Subcutaneous abdominal adipose tissue (tissue), 5 donors: ENCODE measurements at regions not wholly inside any gene's neighbourhood (a gene's known extent, or its start where the extent isn't known, plus 50 kb on each side); places are given as distances from the start of the nearest gene placed in this dataset.

ENCODE experiments used
- H3K27ac ChIP-seq: one replicate; pipeline ENCODE4 v1.7.0; 2013; ENCODE audit warnings: low read depth, mild to moderate bottlenecking, inconsistent platforms, low read length, moderate library complexity
- H3K27me3 ChIP-seq, 5 donors: one replicate each; pipeline ENCODE4 v1.7.0; 2013; ENCODE audit warnings: low read length in 5 of 5, inconsistent platforms in 1 of 5; ENCODE audit not compliant: control insufficient read depth in 5 of 5, insufficient read depth in 4 of 5
- H3K36me3 ChIP-seq, 5 donors: one replicate each; pipeline ENCODE4 v1.7.0; 2013; ENCODE audit warnings: low read length in 5 of 5; ENCODE audit not compliant: control insufficient read depth in 5 of 5, insufficient read depth in 5 of 5
- H3K4me1 ChIP-seq, 5 donors: one replicate each; pipeline ENCODE4 v1.7.0; 2013; ENCODE audit warnings: low read length in 5 of 5, mild to moderate bottlenecking in 3 of 5, moderate library complexity in 1 of 5; ENCODE audit not compliant: control insufficient read depth in 5 of 5, insufficient read depth in 5 of 5
- H3K4me3 ChIP-seq, 5 donors: one replicate each; pipeline ENCODE4 v1.7.0; 2013; ENCODE audit warnings: low read length in 5 of 5, low read depth in 1 of 5
- H3K9ac ChIP-seq, 5 donors: one replicate each; pipeline ENCODE4 v1.7.0; 2013; ENCODE audit warnings: low read length in 5 of 5, mild to moderate bottlenecking in 4 of 5, moderate library complexity in 3 of 5
- H3K9me3 ChIP-seq, 5 donors: one replicate each; pipeline ENCODE4 v1.7.0; 2013; ENCODE audit warnings: low read length in 5 of 5; ENCODE audit not compliant: control insufficient read depth in 5 of 5
- donor health status: healthy.
- donor health status: healthy.
- donor health status: healthy.
- donor health status: healthy.
- donor health status: healthy.

GRCh38 chr12:90149453-90149852 lies 440.8 kb upstream of the ATP2B1 start:
- Histone ChIP-seq H3K36me3 (no peaks in the 10 kb centered on the region), H3K27ac (no peak overlapping the region), H3K9me3 (no peaks in the 10 kb centered on the region), H3K9ac (no peak overlapping the region), H3K4me3 (no peak overlapping the region), H3K27me3 (no peaks in the 10 kb centered on the region), H3K4me1 (no peaks in the 10 kb centered on the region)

- Histone ChIP-seq H3K4me3 (no peak overlapping the region), H3K4me1 (no peaks in the 10 kb centered on the region), H3K9me3 (no peaks in the 10 kb centered on the region), H3K27ac (no peak overlapping the region), H3K9ac (no peak overlapping the region), H3K27me3 (no peaks in the 10 kb centered on the region), H3K36me3 (no peaks in the 10 kb centered on the region)
Measured at GRCh38 chr12:90129366-90130030, 420.9 kb upstream of the ATP2B1 start.

- Histone ChIP-seq H3K9me3 (no peaks in the 10 kb centered on the region), H3K4me1 (no peaks in the 10 kb centered on the region), H3K27me3 (no peaks in the 10 kb centered on the region), H3K27ac (no peak overlapping the region), H3K36me3 (no peaks in the 10 kb centered on the region), H3K9ac (no peak overlapping the region), H3K4me3 (no peak overlapping the region)
Measured at GRCh38 chr12:90128526-90128925, 419.9 kb upstream of the ATP2B1 start.

- Histone ChIP-seq H3K4me1 (no peaks in the 10 kb centered on the region), H3K27ac (no peak overlapping the region), H3K9me3 (peaks cover 0 to 12% (median 7%) of the 10 kb centered on the region in 5 donors), H3K4me3 (no peak overlapping the region), H3K9ac (no peak overlapping the region), H3K27me3 (no peaks in the 10 kb centered on the region), H3K36me3 (no peaks in the 10 kb centered on the region)
Measured at GRCh38 chr12:90126125-90126524, 417.5 kb upstream of the ATP2B1 start.

GRCh38 chr12:90124914-90125313 lies 416.3 kb upstream of the ATP2B1 start:
- Histone ChIP-seq H3K27me3 (no peaks in the 10 kb centered on the region), H3K4me3 (no peak overlapping the region), H3K36me3 (no peaks in the 10 kb centered on the region), H3K27ac (no peak overlapping the region), H3K4me1 (no peaks in the 10 kb centered on the region), H3K9me3 (peaks cover 3 to 16% (median 14%) of the 10 kb centered on the region in 5 donors), H3K9ac (no peak overlapping the region)

GRCh38 chr12:90124289-90124688 lies 415.7 kb upstream of the ATP2B1 start:
- no peaks in the 10 kb centered on the region for H3K36me3 ChIP-seq
- H3K9ac ChIP-seq, result no peak overlapping the region

GRCh38 chr12:90122681-90123080 lies 414.0 kb upstream of the ATP2B1 start:
- no peak overlapping the region for H3K4me3 ChIP-seq
- H3K27ac ChIP-seq, result no peak overlapping the region
- no peaks in the 10 kb centered on the region for H3K4me1 ChIP-seq
- no peaks in the 10 kb centered on the region for H3K36me3 ChIP-seq
- no peak overlapping the region for H3K9ac ChIP-seq
- peaks cover 6 to 19% (median 15%) of the 10 kb centered on the region in 5 donors for H3K9me3 ChIP-seq
- no peaks in the 10 kb centered on the region for H3K27me3 ChIP-seq

More at GRCh38 chr12:90124289-90124688, 415.7 kb upstream of the ATP2B1 start:
- no peaks in the 10 kb centered on the region for H3K27me3 ChIP-seq
- no peak overlapping the region for H3K4me3 ChIP-seq
- no peak overlapping the region for H3K27ac ChIP-seq
- H3K9me3 ChIP-seq, result peaks cover 6 to 19% (median 15%) of the 10 kb centered on the region in 5 donors
- no peaks in the 10 kb centered on the region for H3K4me1 ChIP-seq

- H3K27me3 ChIP-seq, result no peaks in the 10 kb centered on the region
- H3K9me3 ChIP-seq, result peaks cover 6 to 19% (median 15%) of the 10 kb centered on the region in 5 donors
- H3K36me3 ChIP-seq, result no peaks in the 10 kb centered on the region
- H3K27ac ChIP-seq, result no peak overlapping the region
- H3K4me3 ChIP-seq, result no peak overlapping the region
- H3K9ac ChIP-seq, result no peak overlapping the region
- no peaks in the 10 kb centered on the region for H3K4me1 ChIP-seq
Measured at GRCh38 chr12:90120627-90121026, 412.0 kb upstream of the ATP2B1 start.

GRCh38 chr12:90112666-90113065 lies 404.0 kb upstream of the ATP2B1 start:
- no peaks in the 10 kb centered on the region for H3K27me3 ChIP-seq
- H3K4me1 ChIP-seq, result peaks cover 0 to 8% (median 4%) of the 10 kb centered on the region in 5 donors
- H3K27ac ChIP-seq, result no peak overlapping the region
- no peak overlapping the region for H3K4me3 ChIP-seq
- H3K9ac ChIP-seq, result no peak overlapping the region
- H3K9me3 ChIP-seq, result peaks cover 0 to 1% (median 0%) of the 10 kb centered on the region in 5 donors
- no peaks in the 10 kb centered on the region for H3K36me3 ChIP-seq

- Histone ChIP-seq H3K4me3 (peak overlapping the region in 2 of 5 donors; percentile 10 to 34), H3K27ac (no peak overlapping the region), H3K4me1 (peaks cover 0 to 8% (median 4%) of the 10 kb centered on the region in 5 donors), H3K27me3 (no peaks in the 10 kb centered on the region), H3K9ac (no peak overlapping the region), H3K36me3 (no peaks in the 10 kb centered on the region), H3K9me3 (no peaks in the 10 kb centered on the region)
Measured at GRCh38 chr12:90111791-90112580, 403.3 kb upstream of the ATP2B1 start.
